Activated CD8-positive, alpha-beta memory T cell treated with anti-CD3 and anti-CD28 coated beads for 36 hours (primary cell): ENCODE measurements at regions not wholly inside any gene's neighbourhood (a gene's known extent, or its start where the extent isn't known, plus 50 kb on each side); places are given as distances from the start of the nearest gene placed in this dataset.

Experiments
- CTCF ChIA-PET: fragments of 350-600 bp; sonication (Branson Sonifier 250); formaldehyde crosslinking; loops from one replicate; lab custom pipeline; 2021; ENCODE audit warnings: antibody characterized with exemption; lab: Charles Lee
- POLR2A ChIA-PET: fragments of 350-600 bp; sonication (Branson Sonifier 250); formaldehyde crosslinking; loops from one replicate; lab custom pipeline; 2021; ENCODE audit warnings: antibody characterized with exemption; lab: Charles Lee

GRCh38 chr16:88292007-88292970, 90.5 kb upstream of the ZNF469 start:
- POLR2A ChIA-PET, result no interaction called here
- CTCF ChIA-PET, result no interaction called here

GRCh38 chr16:88293097-88293496, 89.7 kb upstream of the ZNF469 start:
- ChIA-PET CTCF (no interaction called here), POLR2A (no interaction called here)

GRCh38 chr16:88295671-88296436, 86.9 kb upstream of the ZNF469 start:
- POLR2A ChIA-PET, result no interaction called here
- CTCF ChIA-PET, result no interaction called here

GRCh38 chr16:88296437-88297177, 86.2 kb upstream of the ZNF469 start:
- ChIA-PET POLR2A (no interaction called here), CTCF (no interaction called here)

GRCh38 chr16:88297178-88297720, 85.5 kb upstream of the ZNF469 start:
- ChIA-PET POLR2A (no interaction called here), CTCF (no interaction called here)

GRCh38 chr16:88298181-88298832, 84.5 kb upstream of the ZNF469 start:
- CTCF ChIA-PET, result no interaction called here
- POLR2A ChIA-PET, result no interaction called here

GRCh38 chr16:88298833-88299745, 83.7 kb upstream of the ZNF469 start:
- ChIA-PET POLR2A (no interaction called here), CTCF (no interaction called here)

GRCh38 chr16:88299751-88300462, 82.9 kb upstream of the ZNF469 start:
- CTCF ChIA-PET, result no interaction called here

GRCh38 chr16:88300463-88300835, 82.3 kb upstream of the ZNF469 start:
- ChIA-PET CTCF (no interaction called here), POLR2A (no interaction called here)

More at GRCh38 chr16:88299751-88300462, 82.9 kb upstream of the ZNF469 start:
- POLR2A ChIA-PET, result no interaction called here

GRCh38 chr16:88301431-88301830, 81.3 kb upstream of the ZNF469 start:
- POLR2A ChIA-PET, result no interaction called here

GRCh38 chr16:88301886-88302285, 80.9 kb upstream of the ZNF469 start:
- ChIA-PET CTCF (interaction anchor here (0.7 kb wide), 1 partner anchor 60 kb away, joined by 3 read pairs; no protein-coding TSS in a partner anchor), POLR2A (no interaction called here)

More at GRCh38 chr16:88301431-88301830, 81.3 kb upstream of the ZNF469 start:
- CTCF ChIA-PET, result no interaction called here

- CTCF ChIA-PET, result interaction anchor here (0.7 kb wide), 1 partner anchor 59 kb away, joined by 3 read pairs; no protein-coding TSS in a partner anchor
- POLR2A ChIA-PET, result no interaction called here
These were observed 80.1 kb upstream of the ZNF469 start for GRCh38 chr16:88302666-88303065.

GRCh38 chr16:88303405-88303804, 79.4 kb upstream of the ZNF469 start:
- ChIA-PET CTCF (no interaction called here), POLR2A (no interaction called here)

- CTCF ChIA-PET, result no interaction called here
- POLR2A ChIA-PET, result no interaction called here
These were observed 78.6 kb upstream of the ZNF469 start for GRCh38 chr16:88303890-88304819.

GRCh38 chr16:88305176-88305575, 77.6 kb upstream of the ZNF469 start:
- ChIA-PET CTCF (no interaction called here), POLR2A (no interaction called here)

- CTCF ChIA-PET, result no interaction called here
- POLR2A ChIA-PET, result no interaction called here
These were observed 76.3 kb upstream of the ZNF469 start for GRCh38 chr16:88306411-88306810.
